HepG2 (cell line): ENCODE measurements at regions not wholly inside any gene's neighbourhood (a gene's known extent, or its start where the extent isn't known, plus 50 kb on each side); places are given as distances from the start of the nearest gene placed in this dataset.

ENCODE experiments used
- ATAC-seq: fragments of 200-7000 bp; cut with Tn5 transposase; 3 replicates; pipeline ENCODE4 v1.9.1; 2020; ENCODE audit warnings: mild to moderate bottlenecking, moderate library complexity
- BruUV-seq: library from RNA; stranded (reverse); fragments of 400-500 nt; replicated peaks from 2 replicates; lab custom pipeline; 2021; lab: Mats Ljungman, UMichigan
- CTCF ChIA-PET: fragments of 300-600 bp; formaldehyde crosslinking; extraction: SDS; loops from one replicate; lab custom pipeline; 2021; ENCODE audit warnings: low total read pairs, inconsistent platforms, low intra/inter-chr PET ratio; lab: Yijun Ruan, JAX
- POLR2A ChIA-PET: fragments of 350-600 bp; sonication (Branson Sonifier 250); formaldehyde crosslinking; loops from one replicate; lab custom pipeline; 2020; ENCODE audit warnings: antibody characterized with exemption, inconsistent platforms; lab: Yijun Ruan, JAX
- DNase-seq: peaks from one replicate; pipeline ENCODE4 v3.0.0-alpha.2; 2015; ENCODE audit warnings: low spot score
- FAIRE-seq: peaks from 3 replicates; lab custom pipeline; 2011; peaks lifted over from hg19 to GRCh38; lab: Jason Lieb, UNC
- H2AFZ ChIP-seq: one replicate; pipeline ENCODE4 v1.6.1; 2011; ENCODE audit warnings: low read length, inconsistent platforms
- H3K27ac ChIP-seq: fragments of 300-600 bp; 3 replicates; pipeline ENCODE4 v1.8.0; 2011; ENCODE audit warnings: mixed run types, mild to moderate bottlenecking, mixed read lengths, low read length, inconsistent platforms; ENCODE audit not compliant: insufficient read depth; ENCODE audit errors: extremely low read length
- H3K27me3 ChIP-seq, 2 experiments: fragments of 200-600 bp in 1 of 2; 2 replicates in 1 of 2; 3 replicates in 1 of 2; pipeline versions ENCODE4 v1.6.0 to v1.8.0; 2011; ENCODE audit warnings: low read length in 2 of 2, mild to moderate bottlenecking in 2 of 2, moderate library complexity in 2 of 2, inconsistent platforms in 1 of 2; ENCODE audit not compliant: insufficient read depth in 2 of 2, control insufficient read depth in 1 of 2
- H3K36me3 ChIP-seq, 2 experiments: fragments of 200-600 bp in 1 of 2; replicated peaks in 1 of 2; 2 replicates in 1 of 2; 3 replicates in 1 of 2; pipeline versions ENCODE4 v1.5.1 to v1.8.0; 2011; ENCODE audit warnings: low read length in 2 of 2, inconsistent platforms in 1 of 2; ENCODE audit not compliant: insufficient read depth in 2 of 2, control insufficient read depth in 1 of 2
- H3K4me1 ChIP-seq: 2 replicates; pipeline ENCODE4 v1.5.1; 2012; ENCODE audit warnings: low read length, inconsistent platforms; ENCODE audit not compliant: insufficient read depth
- H3K4me2 ChIP-seq: 2 replicates; pipeline ENCODE4 v1.6.0; 2011; ENCODE audit warnings: low read depth, low read length, inconsistent platforms
- H3K4me3 ChIP-seq, 3 experiments: fragments of 200-600 bp in 1 of 3; sonication (generic), shearing (Covaris generic) in 1 of 3; replicated peaks in 1 of 3; 2 replicates each; pipeline ENCODE4 v1.5.1; 2011 to 2016; ENCODE audit warnings: low read length in 3 of 3, inconsistent platforms in 2 of 3, low read depth in 2 of 3, mild to moderate bottlenecking in 2 of 3, control low read depth in 1 of 3, mixed read lengths in 1 of 3; ENCODE audit not compliant: insufficient read depth in 1 of 3
- H3K79me2 ChIP-seq: one replicate; pipeline ENCODE4 v1.6.1; 2011; ENCODE audit warnings: low read length, inconsistent platforms; ENCODE audit not compliant: insufficient read depth
- H3K9ac ChIP-seq: 2 replicates; pipeline ENCODE4 v1.6.0; 2011; ENCODE audit warnings: mild to moderate bottlenecking, low read depth, low read length, inconsistent platforms; ENCODE audit not compliant: insufficient read depth
- H3K9me3 ChIP-seq: 2 replicates; pipeline ENCODE4 v1.5.1; 2012; ENCODE audit warnings: mild to moderate bottlenecking, low read length
- H4K20me1 ChIP-seq: 2 replicates; pipeline ENCODE4 v1.6.0; 2011; ENCODE audit warnings: inconsistent platforms, mild to moderate bottlenecking, low read length, moderate library complexity; ENCODE audit not compliant: insufficient read depth
- ARID4A ChIP-seq: sonication (generic); formaldehyde crosslinking; IDR thresholded peaks from 2 replicates; pipeline ENCODE4 v1.5.0; 2020; ENCODE audit warnings: mild to moderate bottlenecking, missing genetic modification reagents, borderline replicate concordance
- DNMT3B ChIP-seq: conservative IDR thresholded peaks from 2 replicates; pipeline ENCODE4 v1.6.1; 2016; ENCODE audit warnings: missing biosample characterization, control low read depth
- PCBP1 ChIP-seq: fragments of 200-400 bp; formaldehyde crosslinking; IDR thresholded peaks from 2 replicates; pipeline ENCODE4 v1.6.1; 2017; ENCODE audit warnings: mild to moderate bottlenecking, low read depth, low read length, borderline replicate concordance
- SALL2 ChIP-seq: sonication (generic); formaldehyde crosslinking; IDR thresholded peaks from 2 replicates; pipeline ENCODE4 v1.8.1; 2023; ENCODE audit warnings: mild to moderate bottlenecking, missing genetic modification reagents, inconsistent platforms
- ZFP1 ChIP-seq: IDR thresholded peaks from 2 replicates; pipeline ENCODE4 v1.6.1; 2016
- ZNF3 ChIP-seq: IDR thresholded peaks from 2 replicates; pipeline ENCODE4 v1.7.0; 2017; ENCODE audit warnings: inconsistent platforms
- ZNF343 ChIP-seq: sonication (generic); formaldehyde crosslinking; IDR thresholded peaks from 2 replicates; pipeline ENCODE4 v1.4.0; 2020; ENCODE audit warnings: mild to moderate bottlenecking, missing genetic modification reagents
- ZNF597 ChIP-seq: sonication (generic); formaldehyde crosslinking; IDR thresholded peaks from 2 replicates; pipeline ENCODE4 v1.5.0; 2020; ENCODE audit warnings: missing genetic modification reagents
- ZNF784 ChIP-seq: sonication (generic); formaldehyde crosslinking; IDR thresholded peaks from 2 replicates; pipeline ENCODE4 v1.5.1; 2020; ENCODE audit warnings: missing genetic modification reagents, mild to moderate bottlenecking, borderline replicate concordance
- ZNF788 ChIP-seq: sonication (generic); formaldehyde crosslinking; IDR thresholded peaks from 2 replicates; pipeline ENCODE4 v1.5.0; 2020; ENCODE audit warnings: mild to moderate bottlenecking, missing genetic modification reagents, borderline replicate concordance
- ZNF792 ChIP-seq: IDR thresholded peaks from 2 replicates; pipeline ENCODE4 v1.6.1; 2016
- ZSCAN22 ChIP-seq: sonication (generic); formaldehyde crosslinking; IDR thresholded peaks from 2 replicates; pipeline ENCODE4 v1.4.0; 2020; ENCODE audit warnings: mild to moderate bottlenecking, missing genetic modification reagents
- WGBS: methylation state at CpG from one replicate; pipeline ENCODE4 v1.1.6; 2017; ENCODE audit warnings: low lambda C conversion rate; 5-methylcytosine and 5-hydroxymethylcytosine counted together
- in situ Hi-C: cut with HindIII; loops from 2 replicates; pipeline ENCODE4 v1.10.0; 2017; ENCODE audit warnings: low pct_unique_long_range_greater_than_20kb; ENCODE audit not compliant: extremely low pct_ligation_motif_present
- intact Hi-C: fragments of 100-400 bp; cut with micrococcal nuclease; formaldehyde crosslinking; loops from one replicate; pipeline ENCODE4 v1.10.0; 2022; ENCODE audit not compliant: unreplicated experiment
- TF ChIP-seq, protein P1 (sequence below): sonication (generic); formaldehyde crosslinking; IDR thresholded peaks from 2 replicates; pipeline ENCODE4 v1.4.0; 2020; ENCODE audit warnings: missing genetic modification reagents, borderline replicate concordance
- TF ChIP-seq, protein P2 (sequence below): sonication (generic); formaldehyde crosslinking; IDR thresholded peaks from 2 replicates; pipeline ENCODE4 v1.8.0; 2022; ENCODE audit warnings: missing genetic modification reagents, low read depth, mild to moderate bottlenecking, borderline replicate concordance

DNA sequence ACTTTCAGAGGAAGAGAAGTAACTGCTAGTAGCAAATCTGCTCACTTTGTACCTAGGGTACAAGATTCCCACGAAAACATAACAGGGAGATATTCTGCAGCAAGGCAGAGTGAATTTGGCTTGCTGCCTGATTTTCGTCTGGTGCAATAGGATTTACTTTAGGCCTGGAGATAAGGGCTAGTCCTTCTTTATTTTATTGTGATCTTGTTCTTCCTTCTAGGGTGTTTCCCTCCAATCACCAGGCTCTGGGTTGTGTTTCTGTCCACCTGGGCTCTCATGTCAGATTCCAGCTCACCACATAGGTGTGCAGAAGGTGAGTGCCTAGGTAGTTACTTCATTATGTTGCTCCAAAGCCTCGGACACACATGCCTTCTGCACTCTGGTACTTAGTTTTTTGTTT, 211.8 kb upstream of the RGMA start:
- CTCF ChIA-PET, result no interaction called here
- ATAC-seq (no peak), DNase-seq (no peak), FAIRE-seq (no peak)
- Histone ChIP-seq H4K20me1 (no peaks in the 10 kb centered on the region), H3K79me2 (no peaks in the 10 kb centered on the region), H3K27me3 (peaks cover 0 to 13% of the 10 kb centered on the region in 2 experiments; a peak in 3 of 5 replicates), H3K9me3 (no peaks in the 10 kb centered on the region), H3K4me3 (no peak overlapping the region), H3K4me2 (no peak overlapping the region), H2AFZ (no peak overlapping the region), H3K4me1 (no peaks in the 10 kb centered on the region), H3K9ac (no peak overlapping the region), H3K27ac (no peak overlapping the region), H3K36me3 (no peaks in the 10 kb centered on the region)
- in situ Hi-C loops (no loop called here), intact Hi-C loops (no loop called here)
- 0% methylated on average over 3 of the region's 3 CpGs for WGBS
- BruUV-seq, result no TSS peak
- POLR2A ChIA-PET, result no interaction called here
- TF ChIP-seq ZNF343 (CRISPR knock-in tag) (no peak), ZNF784 (CRISPR knock-in tag) (no peak), ZSCAN22 (CRISPR knock-in tag) (no peak), ZNF3 (CRISPR knock-in tag) (no peak), ZNF597 (CRISPR knock-in tag) (no peak), DNMT3B (CRISPR knock-in tag) (no peak), PCBP1 (no peak), ZNF788 (no peak), ZNF792 (no peak), ARID4A (CRISPR knock-in tag) (no peak), ZFP1 (no peak), SALL2 (CRISPR knock-in tag) (no peak)
- TF ChIP-seq, protein P1, sequence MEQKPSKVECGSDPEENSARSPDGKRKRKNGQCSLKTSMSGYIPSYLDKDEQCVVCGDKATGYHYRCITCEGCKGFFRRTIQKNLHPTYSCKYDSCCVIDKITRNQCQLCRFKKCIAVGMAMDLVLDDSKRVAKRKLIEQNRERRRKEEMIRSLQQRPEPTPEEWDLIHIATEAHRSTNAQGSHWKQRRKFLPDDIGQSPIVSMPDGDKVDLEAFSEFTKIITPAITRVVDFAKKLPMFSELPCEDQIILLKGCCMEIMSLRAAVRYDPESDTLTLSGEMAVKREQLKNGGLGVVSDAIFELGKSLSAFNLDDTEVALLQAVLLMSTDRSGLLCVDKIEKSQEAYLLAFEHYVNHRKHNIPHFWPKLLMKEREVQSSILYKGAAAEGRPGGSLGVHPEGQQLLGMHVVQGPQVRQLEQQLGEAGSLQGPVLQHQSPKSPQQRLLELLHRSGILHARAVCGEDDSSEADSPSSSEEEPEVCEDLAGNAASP (CRISPR knock-in tag), result no peak
- TF ChIP-seq, protein P2, sequence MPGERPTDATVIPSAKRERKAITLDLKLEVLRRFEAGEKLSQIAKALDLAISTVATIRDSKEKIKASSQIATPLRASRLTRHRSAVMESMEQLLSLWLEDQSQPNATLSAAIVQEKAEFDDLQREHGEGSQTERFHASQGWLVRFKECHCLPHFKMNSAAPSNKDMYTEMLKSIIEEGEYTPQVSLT (CRISPR knock-in tag), result no peak
